Retinal pigment epithelial cell (primary cell): ENCODE measurements at regions not wholly inside any gene's neighbourhood (a gene's known extent, or its start where the extent isn't known, plus 50 kb on each side); places are given as distances from the start of the nearest gene placed in this dataset.

Experiments used
- DNase-seq: peaks from one replicate; pipeline ENCODE4 v3.0.0-alpha.2; 2010; ENCODE audit warnings: low read depth
- H3K4me3 ChIP-seq: 2 replicates; pipeline ENCODE4 v1.5.1; 2011; ENCODE audit warnings: mild to moderate bottlenecking, low read length, control low read depth, moderate library complexity
- TF ChIP-seq, protein P1 (sequence below): conservative IDR thresholded peaks from 2 replicates; pipeline ENCODE4 v1.5.1; 2011; ENCODE audit warnings: low read depth, low read length, control low read depth, inconsistent platforms

DNA sequence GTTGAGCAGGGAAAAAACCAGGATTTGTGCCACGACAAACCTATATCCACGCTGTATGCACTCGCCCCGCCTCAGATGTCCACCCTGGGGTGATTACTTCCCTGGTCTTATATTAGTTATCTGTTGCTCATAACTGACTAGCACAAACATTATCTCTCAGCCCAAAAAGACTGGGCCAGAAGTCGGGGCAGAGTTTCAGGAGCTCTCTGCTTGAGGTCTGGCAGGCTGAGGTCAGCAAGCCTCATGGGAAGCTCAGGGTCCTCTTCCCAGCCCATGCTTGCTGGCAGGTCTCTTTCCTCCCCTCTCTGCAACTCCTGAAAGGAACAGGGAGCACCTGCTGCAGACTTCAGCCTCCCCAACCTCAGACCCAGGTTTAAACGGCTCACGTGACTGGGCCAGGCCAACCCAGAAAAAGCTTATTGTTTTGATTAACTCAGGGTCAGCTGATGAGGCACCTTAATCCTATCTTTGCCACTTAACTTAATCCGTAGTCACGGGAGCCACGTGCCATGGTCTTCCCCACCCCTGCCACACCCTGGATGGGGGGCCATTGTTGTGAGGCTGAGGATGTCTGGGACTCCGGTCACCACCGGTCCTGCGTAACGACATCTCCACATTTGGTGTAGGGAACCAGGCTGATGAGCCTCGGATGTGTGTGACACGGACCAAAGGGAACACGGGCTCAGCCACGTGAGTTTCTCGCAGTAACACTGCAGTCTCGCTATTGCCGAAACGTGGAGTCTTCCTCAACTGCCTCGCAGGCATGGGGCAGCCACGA, 123.7 kb upstream of the IRX4 start:
- H3K4me3 ChIP-seq = no peak overlapping the region
- TF ChIP-seq, protein P1, sequence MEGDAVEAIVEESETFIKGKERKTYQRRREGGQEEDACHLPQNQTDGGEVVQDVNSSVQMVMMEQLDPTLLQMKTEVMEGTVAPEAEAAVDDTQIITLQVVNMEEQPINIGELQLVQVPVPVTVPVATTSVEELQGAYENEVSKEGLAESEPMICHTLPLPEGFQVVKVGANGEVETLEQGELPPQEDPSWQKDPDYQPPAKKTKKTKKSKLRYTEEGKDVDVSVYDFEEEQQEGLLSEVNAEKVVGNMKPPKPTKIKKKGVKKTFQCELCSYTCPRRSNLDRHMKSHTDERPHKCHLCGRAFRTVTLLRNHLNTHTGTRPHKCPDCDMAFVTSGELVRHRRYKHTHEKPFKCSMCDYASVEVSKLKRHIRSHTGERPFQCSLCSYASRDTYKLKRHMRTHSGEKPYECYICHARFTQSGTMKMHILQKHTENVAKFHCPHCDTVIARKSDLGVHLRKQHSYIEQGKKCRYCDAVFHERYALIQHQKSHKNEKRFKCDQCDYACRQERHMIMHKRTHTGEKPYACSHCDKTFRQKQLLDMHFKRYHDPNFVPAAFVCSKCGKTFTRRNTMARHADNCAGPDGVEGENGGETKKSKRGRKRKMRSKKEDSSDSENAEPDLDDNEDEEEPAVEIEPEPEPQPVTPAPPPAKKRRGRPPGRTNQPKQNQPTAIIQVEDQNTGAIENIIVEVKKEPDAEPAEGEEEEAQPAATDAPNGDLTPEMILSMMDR = no peak
- no peak for DNase-seq

DNA sequence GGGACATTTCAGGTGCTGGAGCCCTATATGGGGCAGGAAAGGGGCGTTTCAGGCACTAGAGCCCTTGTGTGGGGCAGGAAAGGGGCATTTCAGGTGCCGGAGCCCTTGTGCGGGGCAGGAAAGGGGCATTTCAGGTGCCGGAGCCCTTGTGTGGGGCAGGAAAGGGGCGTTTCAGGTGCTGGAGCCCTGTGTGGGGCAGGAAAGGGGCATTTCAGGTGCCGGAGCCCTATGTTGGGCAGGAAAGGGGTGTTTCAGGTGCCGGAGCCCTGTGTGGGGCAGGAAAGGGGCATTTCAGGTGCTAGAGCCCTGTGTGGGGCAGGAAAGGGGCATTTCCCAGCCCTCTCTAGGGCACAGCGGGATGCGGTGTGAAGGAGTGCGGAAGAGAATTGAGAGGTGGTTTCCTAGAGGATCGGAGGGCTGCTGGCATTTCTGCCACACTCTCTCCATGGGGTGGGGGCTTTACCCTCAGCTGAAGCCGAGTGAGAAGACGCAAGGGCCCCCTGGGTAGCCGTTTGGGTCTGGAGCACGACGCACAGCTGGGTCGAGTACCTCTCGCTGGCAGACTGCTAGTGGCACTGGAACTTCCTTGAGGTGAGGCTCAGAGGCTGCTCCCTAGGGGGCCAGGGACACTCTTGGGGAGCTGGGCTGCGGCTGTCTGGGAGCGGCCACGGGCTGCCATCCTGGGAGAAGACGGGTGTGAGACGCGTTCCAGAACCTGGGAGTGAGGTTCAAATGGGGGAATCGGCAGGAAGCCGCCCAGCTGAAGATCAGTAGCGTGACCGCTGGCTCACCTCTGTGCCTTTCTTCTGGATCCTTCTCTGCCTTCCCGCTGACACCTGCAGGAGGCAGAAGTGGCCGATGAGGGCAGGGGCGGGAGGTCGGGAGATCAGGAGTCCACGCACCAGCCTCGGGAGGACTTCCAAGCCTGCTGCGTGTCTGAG, 122.6 kb upstream of the IRX4 start:
- DNase-seq = no peak
- no peak overlapping the region for H3K4me3 ChIP-seq
- TF ChIP-seq, protein P1 = no peak

- TF ChIP-seq, protein P1 = no peak
- no peak overlapping the region for H3K4me3 ChIP-seq
- no peak for DNase-seq
These were observed 121.1 kb upstream of the IRX4 start for GRCh38 chr5:2003690-2004365.

DNA sequence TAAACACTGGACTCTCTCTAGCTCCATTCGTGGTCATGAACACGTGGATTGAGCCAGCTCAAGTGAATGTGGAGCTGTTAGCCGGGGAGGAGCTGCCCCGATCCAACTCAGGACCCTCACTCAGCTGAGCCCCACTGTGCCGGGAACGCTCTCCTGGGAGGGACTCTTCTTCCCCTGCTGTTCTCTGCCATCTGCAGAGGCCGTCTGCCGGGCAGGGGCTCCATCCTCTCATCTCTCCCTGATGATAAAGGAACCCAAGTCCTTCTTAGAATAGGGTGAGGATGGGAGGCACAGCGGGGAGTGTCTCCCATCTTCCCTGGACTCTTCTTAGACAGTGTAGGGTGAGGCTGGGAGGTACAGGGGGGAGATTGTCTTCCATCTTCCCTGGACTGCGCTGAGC, 120.5 kb upstream of the IRX4 start:
- TF ChIP-seq, protein P1 = no peak
- no peak overlapping the region for H3K4me3 ChIP-seq
- no peak for DNase-seq

DNA sequence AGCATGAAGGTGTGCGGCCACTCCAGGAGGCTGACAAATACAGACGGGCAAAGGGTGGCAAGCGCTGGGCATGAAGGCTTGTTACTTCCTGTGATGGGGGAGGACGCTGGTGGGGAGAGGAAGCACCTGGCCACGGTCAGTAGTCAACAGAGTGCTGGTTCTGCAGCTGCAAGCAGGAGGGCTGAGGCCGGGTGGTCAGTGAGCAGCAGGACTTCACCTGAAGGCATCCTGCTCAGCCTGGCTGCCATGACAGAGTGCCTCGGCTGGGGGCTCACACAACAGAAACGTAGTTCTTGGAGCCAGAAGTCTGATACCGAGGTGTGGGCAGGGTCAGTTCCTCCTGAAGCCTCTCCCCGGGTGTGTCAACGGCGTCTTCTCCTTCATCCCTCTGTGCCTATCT, 118.6 kb upstream of the IRX4 start:
- DNase-seq = no peak
- H3K4me3 ChIP-seq = no peak overlapping the region
- TF ChIP-seq, protein P1 = no peak

DNA sequence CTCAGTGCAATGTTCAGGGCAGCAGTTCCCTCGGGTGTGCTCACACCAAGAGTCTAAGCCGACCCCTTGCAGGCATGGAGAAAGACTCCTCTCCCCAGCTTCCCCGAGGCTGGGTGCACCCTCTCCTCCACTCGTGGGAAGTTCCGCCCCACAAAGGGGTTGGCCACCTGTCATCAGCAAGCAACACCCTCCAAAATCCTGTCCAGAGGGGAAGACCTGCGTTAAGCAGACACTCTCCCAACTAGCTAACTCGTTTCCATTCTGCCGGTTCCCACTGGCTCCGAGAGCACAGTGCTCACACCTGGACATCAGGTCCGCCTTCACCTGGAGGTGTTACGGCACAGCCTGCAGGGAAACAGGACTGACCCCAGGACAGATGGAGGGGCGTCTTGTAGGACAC, 117.9 kb upstream of the IRX4 start:
- H3K4me3 ChIP-seq = no peak overlapping the region
- no peak for DNase-seq
- TF ChIP-seq, protein P1 = no peak
